B cell (primary cell): ENCODE measurements at regions not wholly inside any gene's neighbourhood (a gene's known extent, or its start where the extent isn't known, plus 50 kb on each side); places are given as distances from the start of the nearest gene placed in this dataset.
"Not testable (repeated sequence)": the region's sequence is repeated elsewhere in the genome, so short reads cannot be mapped to it uniquely, and the experiment has no call there.

ENCODE experiments used
- ATAC-seq: fragments of 200-7000 bp; cut with Tn5 transposase; one replicate; pipeline ENCODE4 v1.10.0; 2021; ENCODE audit warnings: low read depth, mild to moderate bottlenecking, moderate number of reproducible peaks, moderate library complexity
- CTCF ChIA-PET: fragments of 350-600 bp; sonication (Branson Sonifier 250); formaldehyde crosslinking; loops from one replicate; lab custom pipeline; 2021; ENCODE audit warnings: antibody characterized with exemption, inconsistent platforms; lab: Charles Lee
- POLR2A ChIA-PET: fragments of 350-600 bp; sonication (Branson Sonifier 250); formaldehyde crosslinking; loops from one replicate; lab custom pipeline; 2021; ENCODE audit warnings: antibody characterized with exemption; lab: Charles Lee
- DNase-seq: peaks from one replicate; pipeline ENCODE4 v3.0.0; 2013
- H2AFZ ChIP-seq: 2 replicates; pipeline ENCODE4 v1.6.1; 2012; ENCODE audit warnings: mild to moderate bottlenecking, low read depth, low read length; ENCODE audit not compliant: insufficient read depth, poor library complexity, severe bottlenecking
- H3K27ac ChIP-seq, 2 donors: 1 replicate in 1 of 2; 2 replicates in 1 of 2; pipeline ENCODE4 v1.5.1; 2012 to 2013; ENCODE audit warnings: low read length in 2 of 2, mild to moderate bottlenecking in 2 of 2, moderate library complexity in 1 of 2
- H3K27me3 ChIP-seq, 4 experiments: fragments of 200-600 bp in 1 of 4; sonication (generic) in 1 of 4; replicated peaks in 1 of 4; 1 replicate in 2 of 4; 2 replicates in 2 of 4; pipeline versions ENCODE4 v1.6.1 to v1.7.0; 2013 to 2016; ENCODE audit warnings: low read length in 3 of 4, mild to moderate bottlenecking in 2 of 4, mixed read lengths in 1 of 4, moderate library complexity in 1 of 4; ENCODE audit not compliant: insufficient read depth in 4 of 4, control insufficient read depth in 3 of 4; ENCODE audit errors: control extremely low read depth in 1 of 4
- H3K36me3 ChIP-seq, 2 experiments: replicated peaks in 1 of 2; 1 replicate in 1 of 2; 2 replicates in 1 of 2; pipeline versions ENCODE4 v1.6.1 to v1.7.1; 2013; ENCODE audit warnings: low read length in 1 of 2; ENCODE audit not compliant: insufficient read depth in 2 of 2, control insufficient read depth in 1 of 2; ENCODE audit errors: control extremely low read depth in 1 of 2, extremely low read depth in 1 of 2
- H3K4me1 ChIP-seq, 2 donors: fragments of 200-600 bp in 1 of 2; sonication (generic) in 1 of 2; 1 replicate in 1 of 2; 2 replicates in 1 of 2; pipeline versions ENCODE4 v1.5.1 to v1.6.1; 2013 to 2017; ENCODE audit warnings: low read length in 2 of 2; ENCODE audit not compliant: control insufficient read depth in 2 of 2, insufficient read depth in 2 of 2
- H3K4me2 ChIP-seq: replicated peaks from 2 replicates; pipeline ENCODE3; 2012; ENCODE audit warnings: mild to moderate bottlenecking, low read depth, low read length; ENCODE audit not compliant: poor library complexity, severe bottlenecking
- H3K4me3 ChIP-seq, 5 experiments: fragments of 200-600 bp in 1 of 5; sonication (generic) in 1 of 5; 1 replicate in 3 of 5; 2 replicates in 2 of 5; pipeline versions ENCODE4 v1.5.1 to v1.7.0; 2011 to 2016; ENCODE audit warnings: low read length in 4 of 5, mild to moderate bottlenecking in 4 of 5, low read depth in 2 of 5, control low read depth in 1 of 5, moderate library complexity in 1 of 5; ENCODE audit not compliant: insufficient read depth in 1 of 5; ENCODE audit errors: control extremely low read depth in 1 of 5, extremely low read depth in 1 of 5
- H3K79me2 ChIP-seq: fragments of 200-600 bp; sonication (generic); one replicate; pipeline ENCODE4 v1.6.0; 2016; ENCODE audit warnings: low read length; ENCODE audit not compliant: control insufficient read depth, insufficient read depth
- H3K9ac ChIP-seq: fragments of 200-600 bp; sonication (generic); 2 replicates; pipeline ENCODE4 v1.6.1; 2017; ENCODE audit warnings: mild to moderate bottlenecking, low read length, moderate library complexity
- H3K9me3 ChIP-seq, 3 donors: one replicate each; pipeline versions ENCODE4 v1.6.1 to v1.7.1; 2013; ENCODE audit warnings: low read length in 2 of 3; ENCODE audit not compliant: control insufficient read depth in 2 of 3, insufficient read depth in 1 of 3; ENCODE audit errors: control extremely low read depth in 1 of 3
- H4K20me1 ChIP-seq: 2 replicates; pipeline ENCODE4 v1.6.0; 2012; ENCODE audit warnings: mild to moderate bottlenecking, low read length; ENCODE audit not compliant: insufficient read depth, control insufficient read depth, poor library complexity, severe bottlenecking
- H3K27ac Mint-ChIP-seq: one replicate; pipeline ENCODE4 v1.8.0; 2021; ENCODE audit warnings: mixed read lengths
- H3K27me3 Mint-ChIP-seq: one replicate; pipeline ENCODE4 v1.8.0; 2021; ENCODE audit warnings: mixed read lengths
- H3K4me1 Mint-ChIP-seq: one replicate; pipeline ENCODE4 v1.8.0; 2021; ENCODE audit warnings: mixed read lengths
- H3K4me3 Mint-ChIP-seq: one replicate; pipeline ENCODE4 v1.8.0; 2021; ENCODE audit warnings: mixed read lengths
- H3K9me3 Mint-ChIP-seq: one replicate; pipeline ENCODE4 v1.8.0; 2022; ENCODE audit warnings: mixed read lengths; ENCODE audit not compliant: insufficient read depth
- CTCF ChIP-seq: fragments of 200-600 bp; IDR thresholded peaks from one replicate; pipeline ENCODE4 v1.8.0; 2022; ENCODE audit warnings: antibody characterized with exemption, mild to moderate bottlenecking
- EZH2 ChIP-seq: IDR thresholded peaks from 2 replicates; pipeline ENCODE4 v1.6.1; 2012; ENCODE audit warnings: borderline replicate concordance, low read depth, mild to moderate bottlenecking, moderate library complexity, low read length; ENCODE audit not compliant: insufficient read depth, poor library complexity, severe bottlenecking
- WGBS: methylation state at CpG from one replicate; pipeline ENCODE4 v1.1.5; 2013; ENCODE audit warnings: missing lambda C conversion rate; ENCODE audit not compliant: insufficient coverage; 5-methylcytosine and 5-hydroxymethylcytosine counted together
- intact Hi-C: fragments of 100-400 bp; cut with micrococcal nuclease; formaldehyde crosslinking; loops from one replicate; pipeline ENCODE4 v1.10.0; 2022

- 97% methylated on average over 13 of the region's 21 CpGs for WGBS
- no peak for ATAC-seq
- Histone ChIP-seq H3K79me2 (no peaks in the 10 kb centered on the region), H3K27ac (no peak overlapping the region), H4K20me1 (no peaks in the 10 kb centered on the region), H3K4me3 (no peak overlapping the region), H3K9ac (no peak overlapping the region), H3K36me3 (no peaks in the 10 kb centered on the region), H3K4me2 (no peak overlapping the region), H3K9me3 (peaks cover 0 to 26% (median 0%) of the 10 kb centered on the region in 3 donors), H3K4me1 (no peaks in the 10 kb centered on the region), H3K27me3 (no peaks in the 10 kb centered on the region), H2AFZ (no peak overlapping the region)
- CTCF ChIA-PET: no interaction called here
- Mint-ChIP-seq H3K4me3 (no peak overlapping the region), H3K27ac (no peak overlapping the region), H3K27me3 (no peaks in the 10 kb centered on the region), H3K4me1 (no peaks in the 10 kb centered on the region), H3K9me3 (no peaks in the 10 kb centered on the region)
- POLR2A ChIA-PET: no interaction called here
- intact Hi-C loops: no loop called here
- DNase-seq: no peak
- TF ChIP-seq CTCF (no peak), EZH2 (no peak)
Measured at GRCh38 chr21:13937236-13937635, 273.5 kb downstream of the LIPI start.

- POLR2A ChIA-PET, H3K9ac ChIP-seq, H3K36me3 ChIP-seq, H3K4me2 ChIP-seq, H3K4me3 ChIP-seq, H3K4me1 ChIP-seq, H4K20me1 ChIP-seq, H3K27ac ChIP-seq, H3K9me3 Mint-ChIP-seq, H3K4me3 Mint-ChIP-seq, CTCF ChIA-PET, ATAC-seq, H2AFZ ChIP-seq, intact Hi-C loops, H3K27ac Mint-ChIP-seq, H3K4me1 Mint-ChIP-seq, DNase-seq, H3K27me3 ChIP-seq, H3K79me2 ChIP-seq, H3K27me3 Mint-ChIP-seq: not testable (repeated sequence)
- 96% methylated on average over 35 of the region's 38 CpGs for WGBS
- peaks cover 0 to 26% (median 0%) of the 10 kb centered on the region in 3 donors for H3K9me3 ChIP-seq
Measured at GRCh38 chr21:13936033-13936937, 274.5 kb downstream of the LIPI start.

- WGBS: 95% methylated on average over 26 of the region's 26 CpGs
- H3K4me1 ChIP-seq, H3K4me3 ChIP-seq, H3K36me3 ChIP-seq, H3K9ac ChIP-seq, H4K20me1 ChIP-seq, H3K27me3 ChIP-seq, H2AFZ ChIP-seq, ATAC-seq, DNase-seq, H3K4me3 Mint-ChIP-seq, H3K9me3 Mint-ChIP-seq, H3K79me2 ChIP-seq, H3K4me1 Mint-ChIP-seq, POLR2A ChIA-PET, CTCF ChIA-PET, H3K27ac Mint-ChIP-seq, H3K27me3 Mint-ChIP-seq, H3K4me2 ChIP-seq, intact Hi-C loops, H3K27ac ChIP-seq: not testable (repeated sequence)
- peaks cover 0 to 26% (median 0%) of the 10 kb centered on the region in 3 donors for H3K9me3 ChIP-seq
Measured at GRCh38 chr21:13935396-13936032, 275.2 kb downstream of the LIPI start.
